HG02885 (cell line): ENCODE measurements at regions not wholly inside any gene's neighbourhood (a gene's known extent, or its start where the extent isn't known, plus 50 kb on each side); places are given as distances from the start of the nearest gene placed in this dataset.

Experiments used
- ATAC-seq: cut with Tn5 transposase; IDR thresholded peaks from one replicate; pipeline ENCODE4 v1.9.1; 2021; ENCODE audit warnings: mild to moderate bottlenecking; ENCODE audit not compliant: unreplicated experiment, poor library complexity

DNA sequence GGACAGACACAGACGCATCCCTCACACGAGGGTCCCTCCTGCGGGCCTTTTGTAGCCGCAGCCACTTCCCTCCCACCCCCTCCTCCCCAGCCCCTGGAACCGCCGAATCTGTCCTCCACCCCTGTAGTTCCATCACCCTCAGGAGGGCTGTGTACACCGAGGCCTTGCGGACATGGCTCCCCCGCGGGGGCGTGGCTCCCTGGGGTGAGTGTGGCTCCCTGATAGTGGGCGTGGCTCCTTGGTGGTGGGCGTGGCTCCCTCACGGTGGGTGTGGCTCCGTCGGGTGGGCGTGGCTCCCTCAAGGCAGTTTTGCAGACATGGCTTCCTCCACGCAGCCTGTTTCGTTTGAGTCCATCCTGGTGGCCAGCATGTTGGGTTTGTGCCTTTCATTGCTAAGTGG is 420.7 kb upstream of the SALL3 start:
- ATAC-seq: no peak

DNA sequence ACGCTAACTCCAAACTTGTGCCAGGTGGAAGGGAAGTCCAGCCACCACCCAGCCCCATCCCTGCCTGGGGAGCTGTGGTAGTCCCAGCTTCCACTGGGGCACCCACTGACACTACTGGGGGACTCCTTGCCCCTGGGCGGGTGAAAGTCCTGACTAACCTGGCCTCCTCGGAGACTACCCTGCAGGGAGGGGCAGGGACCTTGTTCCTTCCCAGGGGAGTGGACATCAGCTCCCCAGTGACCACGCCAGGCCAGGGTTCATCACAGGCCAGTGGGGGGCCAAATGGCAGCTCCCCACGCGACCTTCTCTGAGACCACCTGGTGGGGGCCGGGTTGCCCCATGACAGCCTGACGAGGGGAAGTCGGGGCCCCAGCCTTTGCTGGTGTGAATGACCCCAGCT is 420.0 kb upstream of the SALL3 start:
- ATAC-seq: no peak

- no peak for ATAC-seq
Observed at GRCh38 chr18:78561757-78562510, 417.7 kb upstream of the SALL3 start.

- ATAC-seq: no peak
Observed at GRCh38 chr18:78562531-78562961, 417.1 kb upstream of the SALL3 start.

DNA sequence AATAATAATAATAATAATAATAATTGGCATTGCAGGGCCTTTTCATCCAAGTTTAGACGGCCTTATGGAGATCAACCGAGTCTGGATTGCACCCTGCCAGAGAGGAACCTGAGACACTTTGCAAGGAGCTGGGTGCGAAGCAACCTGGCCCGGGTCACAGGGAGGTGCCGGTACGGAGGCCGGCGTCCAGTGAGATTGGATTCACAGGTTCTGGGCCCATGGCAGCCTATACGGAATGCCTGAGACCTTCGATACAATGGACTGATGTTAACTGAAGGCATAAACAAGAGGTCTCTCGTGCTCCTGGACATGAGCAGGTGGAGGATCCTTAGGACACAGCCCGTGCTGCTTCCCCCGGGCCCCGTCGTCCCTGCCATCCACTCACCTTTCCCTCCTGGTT is 416.5 kb upstream of the SALL3 start:
- no peak for ATAC-seq

DNA sequence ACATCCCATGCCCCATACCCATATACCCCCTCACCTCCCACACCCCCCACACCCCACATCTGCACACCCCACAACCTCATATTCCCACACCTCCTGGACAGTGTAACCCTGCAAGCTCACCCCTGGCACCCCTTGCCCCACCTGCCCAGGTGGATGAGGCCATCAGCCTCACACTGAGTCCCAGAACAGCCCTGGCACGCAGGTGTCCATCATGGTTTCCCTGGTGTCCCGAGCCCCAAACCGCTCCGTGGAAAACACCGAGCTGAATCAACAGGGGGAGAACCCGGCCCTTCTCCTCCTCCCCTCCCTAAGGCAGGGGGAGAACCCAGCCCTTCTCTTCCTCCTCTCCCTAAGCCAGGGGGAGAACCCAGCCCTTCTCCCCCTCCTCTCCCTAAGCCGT is 415.6 kb upstream of the SALL3 start:
- ATAC-seq: no peak

DNA sequence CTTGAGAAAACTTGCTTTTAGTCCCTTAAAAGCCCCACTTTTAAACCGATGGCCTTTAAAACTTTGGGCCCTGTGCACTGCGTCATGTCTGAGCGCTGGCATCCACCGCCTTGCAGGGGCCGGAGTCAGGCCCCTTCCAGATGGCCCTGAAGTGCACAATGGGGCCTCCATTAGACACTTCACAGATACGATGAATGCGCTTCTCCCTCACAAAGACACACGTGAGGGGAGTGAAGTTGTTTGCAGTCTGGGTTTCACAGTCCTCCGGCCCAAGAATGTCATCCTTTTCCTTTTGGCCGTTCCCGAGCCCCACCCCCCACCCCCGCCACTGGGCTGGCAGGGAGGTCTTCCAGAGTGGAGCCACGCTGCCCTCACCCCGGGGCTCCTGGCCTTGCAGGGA is 415.1 kb upstream of the SALL3 start:
- ATAC-seq: no peak

- no peak for ATAC-seq
Observed at GRCh38 chr18:78565240-78565639, 414.4 kb upstream of the SALL3 start.

- no peak for ATAC-seq
Observed at GRCh38 chr18:78566065-78566464, 413.6 kb upstream of the SALL3 start.

- ATAC-seq: no peak
Observed at GRCh38 chr18:78566720-78567119, 412.9 kb upstream of the SALL3 start.

GRCh38 chr18:78571063-78571785 is 408.4 kb upstream of the SALL3 start:
- ATAC-seq: no peak

DNA sequence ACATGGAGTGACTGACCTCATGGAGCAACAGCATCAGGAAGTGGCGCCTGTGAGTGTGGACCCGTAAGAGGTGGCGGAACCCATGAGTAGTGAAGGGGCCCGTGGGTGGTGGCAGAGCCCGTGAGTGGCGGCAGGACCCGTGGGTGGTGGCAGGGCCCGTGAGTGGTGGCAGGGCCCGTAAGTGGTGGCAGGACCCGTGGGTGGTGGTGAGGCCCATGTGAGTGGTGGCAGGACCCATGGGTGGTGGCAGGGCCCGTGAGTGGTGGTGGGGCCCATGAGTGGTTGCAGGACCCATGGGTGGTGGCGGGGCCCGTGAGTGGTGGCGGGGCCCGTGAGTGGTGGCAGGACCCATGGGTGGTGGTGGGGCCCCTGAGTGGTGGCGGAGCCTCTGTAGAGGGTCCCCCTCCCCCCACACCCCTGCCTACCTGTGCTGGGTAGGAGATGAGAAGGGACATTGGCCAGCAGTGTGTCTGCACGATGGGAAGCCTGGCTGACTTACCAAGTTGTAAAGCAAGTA is 407.7 kb upstream of the SALL3 start:
- ATAC-seq: no peak

GRCh38 chr18:78573773-78574172 is 405.8 kb upstream of the SALL3 start:
- ATAC-seq: no peak

- ATAC-seq: no peak
Observed at GRCh38 chr18:78576967-78577366, 402.7 kb upstream of the SALL3 start.

- ATAC-seq: no peak
Observed at GRCh38 chr18:78579449-78579848, 400.2 kb upstream of the SALL3 start.

DNA sequence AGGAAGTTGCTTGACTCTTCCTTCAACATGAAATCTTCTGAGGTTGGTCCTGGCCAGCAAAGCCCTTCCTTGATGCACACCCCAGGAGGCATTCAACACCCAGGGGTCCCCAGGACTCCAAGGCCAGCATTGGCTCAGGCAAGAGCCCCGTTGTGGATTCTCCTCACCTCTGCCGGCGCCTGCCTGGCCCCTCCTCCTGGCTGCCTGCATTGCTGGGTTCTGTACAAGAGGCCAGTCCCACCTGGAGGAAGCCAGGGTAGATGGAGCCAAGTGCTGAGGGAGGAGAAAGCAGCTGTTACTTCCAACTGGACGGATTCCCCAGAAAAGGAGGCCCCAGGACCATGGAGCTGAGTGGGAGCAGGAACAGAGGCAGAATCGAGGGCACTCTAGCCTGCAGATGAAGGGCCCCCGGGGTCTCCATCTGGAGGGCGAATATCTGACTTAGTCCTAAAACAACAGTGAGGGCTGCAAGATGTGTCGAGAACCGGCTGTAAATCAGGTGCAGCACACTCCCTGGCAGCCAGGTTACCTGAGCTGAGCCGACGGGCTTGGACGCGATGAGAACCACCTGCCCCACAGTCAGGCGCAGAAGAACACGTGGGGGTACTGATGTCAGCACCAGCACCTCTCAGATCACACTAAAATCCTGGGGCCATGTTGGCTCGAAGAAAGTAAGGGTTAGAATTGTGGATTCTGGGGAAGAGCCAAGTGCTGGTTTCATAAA is 399.6 kb upstream of the SALL3 start:
- ATAC-seq: no peak

GRCh38 chr18:78580835-78581339 is 398.7 kb upstream of the SALL3 start:
- ATAC-seq: no peak

DNA sequence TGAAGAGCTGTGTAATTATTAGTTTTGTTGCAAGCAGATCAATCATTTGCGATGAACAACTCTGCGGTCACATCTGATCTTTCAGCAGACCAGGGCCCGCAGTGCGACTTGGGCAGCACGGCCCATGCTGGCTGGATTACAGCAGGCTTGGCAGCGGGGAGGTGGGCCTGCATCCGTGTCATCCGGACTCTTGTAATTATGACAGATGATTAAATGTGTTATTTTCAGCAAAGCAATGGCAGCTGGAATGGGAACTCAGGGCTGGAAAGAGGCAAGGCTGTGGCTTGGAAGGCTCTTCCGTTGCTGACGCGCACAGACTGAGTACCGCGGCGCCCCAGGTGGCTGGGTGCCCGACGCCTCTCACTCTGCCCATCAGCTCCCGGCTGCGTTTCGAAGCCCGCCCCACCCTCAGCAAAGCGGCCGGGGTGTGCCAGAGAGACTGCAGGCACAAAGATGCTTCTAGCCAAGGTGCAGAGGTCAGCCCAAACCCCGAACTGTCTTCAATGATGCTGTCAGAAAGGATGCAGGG is 397.4 kb upstream of the SALL3 start:
- ATAC-seq: no peak

GRCh38 chr18:78582898-78583738 is 396.5 kb upstream of the SALL3 start:
- no peak for ATAC-seq
